HG02870 (cell line): ENCODE measurements at regions not wholly inside any gene's neighbourhood (a gene's known extent, or its start where the extent isn't known, plus 50 kb on each side); places are given as distances from the start of the nearest gene placed in this dataset.
"Not testable (repeated sequence)": the region's sequence is repeated elsewhere in the genome, so short reads cannot be mapped to it uniquely, and the experiment has no call there.

Experiments
- ATAC-seq: cut with Tn5 transposase; IDR thresholded peaks from one replicate; pipeline ENCODE4 v1.9.1; 2021; ENCODE audit warnings: mild to moderate bottlenecking, moderate library complexity; ENCODE audit not compliant: unreplicated experiment

GRCh38 chr3:78235841-78236240 lies 1195.9 kb downstream of the ROBO2 start:
- ATAC-seq, result no peak

- no peak for ATAC-seq
Measured at GRCh38 chr3:78238811-78239210, 1198.9 kb downstream of the ROBO2 start.

- ATAC-seq, result no peak
Measured at GRCh38 chr3:78242724-78243123, 1202.8 kb downstream of the ROBO2 start.

GRCh38 chr3:78244136-78244535 lies 1204.2 kb downstream of the ROBO2 start:
- no peak for ATAC-seq

GRCh38 chr3:78249294-78249693 lies 1209.4 kb downstream of the ROBO2 start:
- no peak for ATAC-seq

GRCh38 chr3:78253860-78254259 lies 1214.0 kb downstream of the ROBO2 start:
- ATAC-seq, result no peak

GRCh38 chr3:78255403-78255802 lies 1215.5 kb downstream of the ROBO2 start:
- no peak for ATAC-seq

GRCh38 chr3:78256123-78256522 lies 1216.2 kb downstream of the ROBO2 start:
- no peak for ATAC-seq

- no peak for ATAC-seq
Measured at GRCh38 chr3:78257951-78258530, 1218.1 kb downstream of the ROBO2 start.

- ATAC-seq, result no peak
Measured at GRCh38 chr3:78258798-78259197, 1218.9 kb downstream of the ROBO2 start.

- no peak for ATAC-seq
Measured at GRCh38 chr3:78260388-78260787, 1220.5 kb downstream of the ROBO2 start.

- not testable (repeated sequence) for ATAC-seq
Measured at GRCh38 chr3:78266550-78266949, 1226.7 kb downstream of the ROBO2 start.

GRCh38 chr3:78267235-78267634 lies 1227.3 kb downstream of the ROBO2 start:
- no peak for ATAC-seq

GRCh38 chr3:78268087-78268486 lies 1228.2 kb downstream of the ROBO2 start:
- ATAC-seq, result no peak

GRCh38 chr3:78268716-78269668 lies 1229.1 kb downstream of the ROBO2 start:
- ATAC-seq, result no peak

GRCh38 chr3:78273326-78273725 lies 1233.4 kb downstream of the ROBO2 start:
- ATAC-seq, result no peak

- no peak for ATAC-seq
Measured at GRCh38 chr3:78274475-78275065, 1234.7 kb downstream of the ROBO2 start.

GRCh38 chr3:78275420-78275852 lies 1235.5 kb downstream of the ROBO2 start:
- no peak for ATAC-seq

GRCh38 chr3:78277220-78277619 lies 1237.3 kb downstream of the ROBO2 start:
- no peak for ATAC-seq

GRCh38 chr3:78277801-78278200 lies 1237.9 kb downstream of the ROBO2 start:
- no peak for ATAC-seq

- no peak for ATAC-seq
Measured at GRCh38 chr3:78279091-78279490, 1239.2 kb downstream of the ROBO2 start.

GRCh38 chr3:78281381-78281780 lies 1241.5 kb downstream of the ROBO2 start:
- no peak for ATAC-seq
